Caco-2 (cell line): ENCODE measurements at regions not wholly inside any gene's neighbourhood (a gene's known extent, or its start where the extent isn't known, plus 50 kb on each side); places are given as distances from the start of the nearest gene placed in this dataset.

Source experiments
- BruUV-seq: library from RNA; stranded (reverse); fragments of 400-500 nt; replicated peaks from 2 replicates; lab custom pipeline; 2021; lab: Mats Ljungman, UMichigan
- CTCF ChIA-PET: fragments of 300-600 bp; sonication (Branson Sonifier 250); formaldehyde crosslinking; loops from one replicate; lab custom pipeline; 2022; ENCODE audit warnings: antibody characterized with exemption; lab: Charles Lee
- POLR2A ChIA-PET: fragments of 300-600 bp; sonication (Branson Sonifier 250); formaldehyde crosslinking; loops from one replicate; lab custom pipeline; 2022; ENCODE audit warnings: antibody characterized with exemption; lab: Charles Lee
- DNase-seq, 2 experiments: peaks; one replicate each; pipeline versions ENCODE4 v3.0.0 to v3.0.0-alpha.2; 2020 to 2022
- H3K27me3 ChIP-seq: replicated peaks from 2 replicates; pipeline ENCODE4 v1.6.0; 2011; ENCODE audit warnings: low read length; ENCODE audit not compliant: control insufficient read depth, insufficient read depth
- H3K36me3 ChIP-seq: 2 replicates; pipeline ENCODE4 v1.5.1; 2011; ENCODE audit warnings: low read length; ENCODE audit not compliant: control insufficient read depth, insufficient read depth
- H3K4me1 ChIP-seq: fragments of 250-450 bp; sonication (Bioruptor Pico); 2 replicates; pipeline ENCODE4 v1.5.1; 2020; ENCODE audit warnings: mild to moderate bottlenecking
- H3K4me3 ChIP-seq: 2 replicates; pipeline ENCODE4 v1.5.1; 2011; ENCODE audit warnings: low read depth, mild to moderate bottlenecking, control low read depth, low read length
- H3K9me3 ChIP-seq: fragments of 250-450 bp; sonication (Bioruptor Pico); 2 replicates; pipeline ENCODE4 v1.5.1; 2020; ENCODE audit warnings: mild to moderate bottlenecking, moderate library complexity
- H3K27ac Mint-ChIP-seq: one replicate; pipeline ENCODE4 v1.8.0; 2022; ENCODE audit warnings: mixed read lengths; ENCODE audit not compliant: unreplicated experiment
- H3K27me3 Mint-ChIP-seq: one replicate; pipeline ENCODE4 v1.8.0; 2022; ENCODE audit warnings: mixed read lengths; ENCODE audit not compliant: insufficient read depth, unreplicated experiment
- H3K36me3 Mint-ChIP-seq: one replicate; pipeline ENCODE4 v1.8.0; 2022; ENCODE audit warnings: mild to moderate bottlenecking, mixed read lengths; ENCODE audit not compliant: insufficient read depth, unreplicated experiment
- H3K4me1 Mint-ChIP-seq: one replicate; pipeline ENCODE4 v1.8.0; 2022; ENCODE audit warnings: low read depth, mixed read lengths; ENCODE audit not compliant: unreplicated experiment
- H3K4me3 Mint-ChIP-seq: one replicate; pipeline ENCODE4 v1.8.0; 2022; ENCODE audit warnings: mild to moderate bottlenecking, moderate library complexity, mixed read lengths; ENCODE audit not compliant: unreplicated experiment
- H3K9me3 Mint-ChIP-seq: one replicate; pipeline ENCODE4 v1.8.0; 2022; ENCODE audit warnings: mixed read lengths; ENCODE audit not compliant: unreplicated experiment
- CTCF ChIP-seq, 2 experiments: fragments of 200-600 bp in 1 of 2; IDR thresholded peaks; 1 replicate in 1 of 2; 2 replicates in 1 of 2; pipeline versions ENCODE4 v1.5.1 to v1.8.0; 2011 to 2022; ENCODE audit warnings: antibody characterized with exemption in 1 of 2, control low read depth in 1 of 2, inconsistent platforms in 1 of 2, low read depth in 1 of 2, low read length in 1 of 2, mild to moderate bottlenecking in 1 of 2, moderate library complexity in 1 of 2; ENCODE audit not compliant: insufficient read depth in 1 of 2, severe bottlenecking in 1 of 2, unreplicated experiment in 1 of 2
- intact Hi-C: fragments of 100-400 bp; cut with micrococcal nuclease; formaldehyde crosslinking; loops from one replicate; pipeline ENCODE4 v1.10.0; 2022; ENCODE audit not compliant: unreplicated experiment

GRCh38 chr4:62940229-62940628 lies 1469.0 kb downstream of the TECRL start:
- H3K36me3 ChIP-seq: no peaks in the 10 kb centered on the region
- H3K4me3 ChIP-seq: no peak overlapping the region
- ChIA-PET POLR2A (no interaction called here), CTCF (no interaction called here)
- no TSS peak for BruUV-seq
- Mint-ChIP-seq H3K27ac (no peak overlapping the region), H3K4me1 (peaks cover 10% of the 10 kb centered on the region), H3K9me3 (peaks cover 16% of the 10 kb centered on the region), H3K4me3 (no peak overlapping the region), H3K27me3 (no peaks in the 10 kb centered on the region), H3K36me3 (no peaks in the 10 kb centered on the region)
- H3K4me1 ChIP-seq: peaks cover 9% of the 10 kb centered on the region
- H3K27me3 ChIP-seq: no peaks in the 10 kb centered on the region
- intact Hi-C loops: no loop called here
- no peak for TF ChIP-seq CTCF (IDR thresholded peaks at IDR 0.05; ENCODE audit: insufficient read depth in 1 of 2, low read depth in 1 of 2, low read length in 1 of 2, severe bottlenecking in 1 of 2, unreplicated experiment in 1 of 2)
- DNase-seq: peak in 1 of 2 experiments; percentile 2
- no peaks in the 10 kb centered on the region for H3K9me3 ChIP-seq

GRCh38 chr4:62930884-62931283 lies 1478.4 kb downstream of the TECRL start:
- Mint-ChIP-seq H3K27ac (no peak overlapping the region), H3K36me3 (no peaks in the 10 kb centered on the region), H3K27me3 (no peaks in the 10 kb centered on the region), H3K4me3 (no peak overlapping the region), H3K4me1 (peaks cover 13% of the 10 kb centered on the region), H3K9me3 (peaks cover 11% of the 10 kb centered on the region)
- no peak overlapping the region for H3K4me3 ChIP-seq
- H3K4me1 ChIP-seq: no peaks in the 10 kb centered on the region
- H3K36me3 ChIP-seq: no peaks in the 10 kb centered on the region
- no peaks in the 10 kb centered on the region for H3K9me3 ChIP-seq
- BruUV-seq: no TSS peak
- no peaks in the 10 kb centered on the region for H3K27me3 ChIP-seq
- intact Hi-C loops: no loop called here
- no peak for DNase-seq
- POLR2A ChIA-PET: no interaction called here
- no peak for TF ChIP-seq CTCF (IDR thresholded peaks at IDR 0.05; ENCODE audit: insufficient read depth in 1 of 2, low read depth in 1 of 2, low read length in 1 of 2, severe bottlenecking in 1 of 2, unreplicated experiment in 1 of 2)
- CTCF ChIA-PET: no interaction called here

GRCh38 chr4:62928483-62928882 lies 1480.8 kb downstream of the TECRL start:
- Mint-ChIP-seq H3K9me3 (no peaks in the 10 kb centered on the region), H3K4me1 (peaks cover 13% of the 10 kb centered on the region), H3K4me3 (no peak overlapping the region), H3K27me3 (no peaks in the 10 kb centered on the region), H3K36me3 (no peaks in the 10 kb centered on the region), H3K27ac (no peak overlapping the region)
- Histone ChIP-seq H3K4me3 (no peak overlapping the region), H3K27me3 (no peaks in the 10 kb centered on the region), H3K4me1 (no peaks in the 10 kb centered on the region), H3K9me3 (no peaks in the 10 kb centered on the region), H3K36me3 (no peaks in the 10 kb centered on the region)
- ChIA-PET CTCF (no interaction called here), POLR2A (no interaction called here)
- no peak for TF ChIP-seq CTCF (IDR thresholded peaks at IDR 0.05; ENCODE audit: insufficient read depth in 1 of 2, low read depth in 1 of 2, low read length in 1 of 2, severe bottlenecking in 1 of 2, unreplicated experiment in 1 of 2)
- intact Hi-C loops: no loop called here
- BruUV-seq: no TSS peak
- DNase-seq: no peak
